SK-MEL-5 (cell line): ENCODE measurements at regions not wholly inside any gene's neighbourhood (a gene's known extent, or its start where the extent isn't known, plus 50 kb on each side); places are given as distances from the start of the nearest gene placed in this dataset.
A peak's percentile ranks its signal among the peaks of the same experiment; 100 is the strongest.
"Not testable (repeated sequence)": the region's sequence is repeated elsewhere in the genome, so short reads cannot be mapped to it uniquely, and the experiment has no call there.

Source experiments
- DNase-seq: peaks from one replicate; pipeline ENCODE4 v3.0.0-alpha.2; 2016; ENCODE audit warnings: low read depth, low spot score
- in situ Hi-C: cut with HindIII; loops from 2 replicates; pipeline ENCODE4 v1.10.0; 2016; ENCODE audit warnings: low sequenced_read_pairs, high pct_unique_total_duplicates, low pct_unique_long_range_greater_than_20kb

- peak; percentile 60 for DNase-seq
- in situ Hi-C loops = no loop called here
Measured at GRCh38 chr4:31692399-31692940, 972.3 kb downstream of the PCDH7 start.

GRCh38 chr4:31701256-31701655 is 981.1 kb downstream of the PCDH7 start:
- in situ Hi-C loops = no loop called here
- no peak for DNase-seq

GRCh38 chr4:31702326-31702725 is 982.2 kb downstream of the PCDH7 start:
- DNase-seq = no peak
- in situ Hi-C loops = no loop called here

- in situ Hi-C loops = no loop called here
- DNase-seq = no peak
Measured at GRCh38 chr4:31714238-31714637, 994.1 kb downstream of the PCDH7 start.

GRCh38 chr4:31715302-31715701 is 995.1 kb downstream of the PCDH7 start:
- no peak for DNase-seq
- in situ Hi-C loops = no loop called here

- DNase-seq = no peak
- in situ Hi-C loops = no loop called here
Measured at GRCh38 chr4:31727030-31727429, 1006.9 kb downstream of the PCDH7 start.

GRCh38 chr4:31735004-31735403 is 1014.8 kb downstream of the PCDH7 start:
- in situ Hi-C loops = no loop called here

GRCh38 chr4:31737419-31737818 is 1017.2 kb downstream of the PCDH7 start:
- in situ Hi-C loops = no loop called here
- no peak for DNase-seq

More at GRCh38 chr4:31735004-31735403, 1014.8 kb downstream of the PCDH7 start:
- no peak for DNase-seq

- no peak for DNase-seq
- in situ Hi-C loops = no loop called here
Measured at GRCh38 chr4:31741326-31741725, 1021.2 kb downstream of the PCDH7 start.

GRCh38 chr4:31748382-31748781 is 1028.2 kb downstream of the PCDH7 start:
- in situ Hi-C loops = no loop called here
- peak; percentile 6 for DNase-seq

GRCh38 chr4:31750581-31750980 is 1030.4 kb downstream of the PCDH7 start:
- in situ Hi-C loops, DNase-seq: not testable (repeated sequence)

GRCh38 chr4:31755751-31756150 is 1035.6 kb downstream of the PCDH7 start:
- no peak for DNase-seq
- in situ Hi-C loops = no loop called here

- DNase-seq = peak; percentile 8
Measured at GRCh38 chr4:31768756-31769155, 1048.6 kb downstream of the PCDH7 start.

GRCh38 chr4:31783311-31783710 is 1063.1 kb downstream of the PCDH7 start:
- in situ Hi-C loops = no loop called here
- DNase-seq = no peak

More at GRCh38 chr4:31768756-31769155, 1048.6 kb downstream of the PCDH7 start:
- in situ Hi-C loops = no loop called here

- in situ Hi-C loops = no loop called here
- DNase-seq = no peak
Measured at GRCh38 chr4:31784558-31784957, 1064.4 kb downstream of the PCDH7 start.

- in situ Hi-C loops = no loop called here
- DNase-seq = no peak
Measured at GRCh38 chr4:31787701-31788100, 1067.5 kb downstream of the PCDH7 start.

GRCh38 chr4:31788676-31789075 is 1068.5 kb downstream of the PCDH7 start:
- DNase-seq = no peak
- in situ Hi-C loops = no loop called here

- DNase-seq = no peak
- in situ Hi-C loops = no loop called here
Measured at GRCh38 chr4:31791666-31792065, 1071.5 kb downstream of the PCDH7 start.

- in situ Hi-C loops = no loop called here
- DNase-seq = peak; percentile 11
Measured at GRCh38 chr4:31793907-31794306, 1073.7 kb downstream of the PCDH7 start.

- in situ Hi-C loops, DNase-seq: not testable (repeated sequence)
Measured at GRCh38 chr4:31797052-31797451, 1076.9 kb downstream of the PCDH7 start.
